Uterus (tissue), 3 donors: ENCODE measurements at regions not wholly inside any gene's neighbourhood (a gene's known extent, or its start where the extent isn't known, plus 50 kb on each side); places are given as distances from the start of the nearest gene placed in this dataset.

ENCODE experiments used
- DNase-seq, 2 donors: peaks; one replicate each; pipeline ENCODE4 v3.0.0-alpha.2; 2019 to 2020
- H3K27ac ChIP-seq, 2 donors: fragments of 200-600 bp; sonication (generic); 1 replicate in 1 of 2; 2 replicates in 1 of 2; pipeline ENCODE4 v1.5.1; 2016 to 2018
- H3K27me3 ChIP-seq, 2 donors: fragments of 200-600 bp; sonication (generic); one replicate each; pipeline ENCODE4 v1.5.1; 2018 to 2019; ENCODE audit warnings: control low read depth in 1 of 2
- H3K36me3 ChIP-seq, 2 donors: fragments of 200-600 bp; sonication (generic); one replicate each; pipeline ENCODE4 v1.5.1; 2019; ENCODE audit warnings: control low read depth in 1 of 2
- H3K4me1 ChIP-seq, 2 donors: fragments of 200-600 bp; sonication (generic); one replicate each; pipeline ENCODE4 v1.5.1; 2018 to 2019; ENCODE audit warnings: control low read depth in 1 of 2
- H3K4me3 ChIP-seq, 2 donors: fragments of 200-600 bp; sonication (generic); 1 replicate in 1 of 2; 2 replicates in 1 of 2; pipeline ENCODE4 v1.5.1; 2018 to 2019; ENCODE audit warnings: mild to moderate bottlenecking in 1 of 2
- H3K9me3 ChIP-seq, 2 donors: fragments of 200-600 bp; sonication (generic); one replicate each; pipeline ENCODE4 v1.5.1; 2019; ENCODE audit warnings: control low read depth in 1 of 2
- CTCF ChIP-seq, 4 experiments: fragments of 200-600 bp in 2 of 4; fragments of 450-650 bp in 2 of 4; sonication (generic) in 2 of 4; IDR thresholded peaks; one replicate each; pipeline ENCODE4 v1.5.1; 2016 to 2019; ENCODE audit warnings: antibody characterized with exemption in 4 of 4, mild to moderate bottlenecking in 2 of 4, moderate library complexity in 1 of 4
- POLR2A ChIP-seq, 2 donors: fragments of 450-650 bp; IDR thresholded peaks; one replicate each; pipeline ENCODE4 v1.6.1; 2016; ENCODE audit warnings: antibody characterized with exemption in 2 of 2, mild to moderate bottlenecking in 1 of 2, moderate library complexity in 1 of 2
- intact Hi-C: fragments of 100-400 bp; cut with DNase I; formaldehyde crosslinking; loops from one replicate; pipeline ENCODE4 v1.15.1; 2023; ENCODE audit warnings: low total_unique reads
- donor health status: DM: yes; HTN: yes; CAD: no.

- no peak for DNase-seq
- intact Hi-C loops, result no loop called here
Observed at GRCh38 chr10:10701084-10701611, 316.5 kb upstream of the CELF2 start.

GRCh38 chr10:10702211-10702610 is 315.5 kb upstream of the CELF2 start:
- no peak for DNase-seq
- no peaks in the 10 kb centered on the region for H3K9me3 ChIP-seq
- H3K27ac ChIP-seq, result no peak overlapping the region
- H3K4me1 ChIP-seq, result no peaks in the 10 kb centered on the region
- no peaks in the 10 kb centered on the region for H3K36me3 ChIP-seq
- intact Hi-C loops, result no loop called here
- TF ChIP-seq CTCF (IDR thresholded peaks at IDR 0.05) (no peak), POLR2A (IDR thresholded peaks at IDR 0.05) (no peak)
- no peak overlapping the region for H3K4me3 ChIP-seq
- H3K27me3 ChIP-seq, result no peaks in the 10 kb centered on the region

More at GRCh38 chr10:10701084-10701611, 316.5 kb upstream of the CELF2 start:
- Histone ChIP-seq H3K27ac (no peak overlapping the region), H3K9me3 (no peaks in the 10 kb centered on the region), H3K4me3 (no peak overlapping the region), H3K36me3 (no peaks in the 10 kb centered on the region), H3K4me1 (no peaks in the 10 kb centered on the region), H3K27me3 (no peaks in the 10 kb centered on the region)
- no peak for TF ChIP-seq CTCF (IDR thresholded peaks at IDR 0.05)

- intact Hi-C loops, result no loop called here
- TF ChIP-seq CTCF (IDR thresholded peaks at IDR 0.05) (no peak), POLR2A (IDR thresholded peaks at IDR 0.05) (no peak)
- no peak for DNase-seq
Observed at GRCh38 chr10:10703382-10703781, 314.3 kb upstream of the CELF2 start.

GRCh38 chr10:10712155-10712704 is 305.4 kb upstream of the CELF2 start:
- TF ChIP-seq CTCF (IDR thresholded peaks at IDR 0.05) (no peak), POLR2A (IDR thresholded peaks at IDR 0.05) (no peak)
- intact Hi-C loops, result no loop called here

More at GRCh38 chr10:10703382-10703781, 314.3 kb upstream of the CELF2 start:
- Histone ChIP-seq H3K4me1 (no peaks in the 10 kb centered on the region), H3K36me3 (no peaks in the 10 kb centered on the region), H3K27ac (no peak overlapping the region), H3K4me3 (no peak overlapping the region), H3K27me3 (no peaks in the 10 kb centered on the region), H3K9me3 (no peaks in the 10 kb centered on the region)

GRCh38 chr10:10714327-10714726 is 303.3 kb upstream of the CELF2 start:
- Histone ChIP-seq H3K36me3 (no peaks in the 10 kb centered on the region), H3K9me3 (no peaks in the 10 kb centered on the region), H3K27ac (no peak overlapping the region), H3K4me3 (no peak overlapping the region), H3K4me1 (no peaks in the 10 kb centered on the region), H3K27me3 (no peaks in the 10 kb centered on the region)
- intact Hi-C loops, result no loop called here
- no peak for DNase-seq
- TF ChIP-seq POLR2A (IDR thresholded peaks at IDR 0.05) (no peak), CTCF (IDR thresholded peaks at IDR 0.05) (no peak)

More at GRCh38 chr10:10712155-10712704, 305.4 kb upstream of the CELF2 start:
- H3K4me1 ChIP-seq, result no peaks in the 10 kb centered on the region
- no peak for DNase-seq
- H3K27me3 ChIP-seq, result no peaks in the 10 kb centered on the region
- no peaks in the 10 kb centered on the region for H3K9me3 ChIP-seq
- no peak overlapping the region for H3K4me3 ChIP-seq
- no peak overlapping the region for H3K27ac ChIP-seq
- H3K36me3 ChIP-seq, result no peaks in the 10 kb centered on the region
